ENCODE measurements at regions not wholly inside any gene's neighbourhood (a gene's known extent, or its start where the extent isn't known, plus 50 kb on each side); places are given as distances from the start of the nearest gene placed in this dataset.

GRCh38 chr7:108723381-108723814 lies 153.7 kb downstream of the DNAJB9 start:
- Histone ChIP-seq H3K27me3 (replicated peaks; ENCODE audit: control insufficient read depth, insufficient read depth, low read length) (no peaks in the 10 kb centered on the region), H3K4me3 (replicated peaks; ENCODE audit: low read depth, low read length) (no peak overlapping the region), H3K36me3 (ENCODE audit: control insufficient read depth, insufficient read depth, low read length) (no peaks in the 10 kb centered on the region)
- DNase-seq (ENCODE audit: extremely low read depth, insufficient read length), result no peak
- TF ChIP-seq CTCF (IDR thresholded peaks at IDR 0.05; ENCODE audit: insufficient read depth, low read length, poor library complexity, severe bottlenecking), result no peak

- Histone ChIP-seq H3K27me3 (replicated peaks; ENCODE audit: control insufficient read depth, insufficient read depth, low read length) (no peaks in the 10 kb centered on the region), H3K4me3 (replicated peaks; ENCODE audit: low read depth, low read length) (no peak overlapping the region), H3K36me3 (ENCODE audit: control insufficient read depth, insufficient read depth, low read length) (no peaks in the 10 kb centered on the region)
- DNase-seq (ENCODE audit: extremely low read depth, insufficient read length), result no peak
- TF ChIP-seq CTCF (IDR thresholded peaks at IDR 0.05; ENCODE audit: insufficient read depth, low read length, poor library complexity, severe bottlenecking), result no peak
These were observed 154.8 kb downstream of the DNAJB9 start for GRCh38 chr7:108724251-108725100.

- Histone ChIP-seq H3K36me3 (ENCODE audit: control insufficient read depth, insufficient read depth, low read length) (no peaks in the 10 kb centered on the region), H3K27me3 (replicated peaks; ENCODE audit: control insufficient read depth, insufficient read depth, low read length) (no peaks in the 10 kb centered on the region), H3K4me3 (replicated peaks; ENCODE audit: low read depth, low read length) (no peak overlapping the region)
- no peak for DNase-seq (ENCODE audit: extremely low read depth, insufficient read length)
- TF ChIP-seq CTCF (IDR thresholded peaks at IDR 0.05; ENCODE audit: insufficient read depth, low read length, poor library complexity, severe bottlenecking), result no peak
These were observed 166.1 kb downstream of the DNAJB9 start for GRCh38 chr7:108735814-108736213.

- DNase-seq (ENCODE audit: extremely low read depth, insufficient read length), result no peak
- Histone ChIP-seq H3K36me3 (ENCODE audit: control insufficient read depth, insufficient read depth, low read length) (no peaks in the 10 kb centered on the region), H3K4me3 (replicated peaks; ENCODE audit: low read depth, low read length) (no peak overlapping the region), H3K27me3 (replicated peaks; ENCODE audit: control insufficient read depth, insufficient read depth, low read length) (no peaks in the 10 kb centered on the region)
- TF ChIP-seq CTCF (IDR thresholded peaks at IDR 0.05; ENCODE audit: insufficient read depth, low read length, poor library complexity, severe bottlenecking), result no peak
These were observed 166.7 kb downstream of the DNAJB9 start for GRCh38 chr7:108736221-108736891.

- no peak for TF ChIP-seq CTCF (IDR thresholded peaks at IDR 0.05; ENCODE audit: insufficient read depth, low read length, poor library complexity, severe bottlenecking)
- Histone ChIP-seq H3K4me3 (replicated peaks; ENCODE audit: low read depth, low read length) (no peak overlapping the region), H3K36me3 (ENCODE audit: control insufficient read depth, insufficient read depth, low read length) (no peaks in the 10 kb centered on the region), H3K27me3 (replicated peaks; ENCODE audit: control insufficient read depth, insufficient read depth, low read length) (no peaks in the 10 kb centered on the region)
- no peak for DNase-seq (ENCODE audit: extremely low read depth, insufficient read length)
These were observed 201.5 kb downstream of the DNAJB9 start for GRCh38 chr7:108770981-108771745.
